Left kidney (tissue), 1 donor: ENCODE measurements at regions not wholly inside any gene's neighbourhood (a gene's known extent, or its start where the extent isn't known, plus 50 kb on each side); places are given as distances from the start of the nearest gene placed in this dataset.

Experiments
- DNase-seq: peaks from one replicate; pipeline ENCODE4 v3.0.0-alpha.2; 2013

DNA sequence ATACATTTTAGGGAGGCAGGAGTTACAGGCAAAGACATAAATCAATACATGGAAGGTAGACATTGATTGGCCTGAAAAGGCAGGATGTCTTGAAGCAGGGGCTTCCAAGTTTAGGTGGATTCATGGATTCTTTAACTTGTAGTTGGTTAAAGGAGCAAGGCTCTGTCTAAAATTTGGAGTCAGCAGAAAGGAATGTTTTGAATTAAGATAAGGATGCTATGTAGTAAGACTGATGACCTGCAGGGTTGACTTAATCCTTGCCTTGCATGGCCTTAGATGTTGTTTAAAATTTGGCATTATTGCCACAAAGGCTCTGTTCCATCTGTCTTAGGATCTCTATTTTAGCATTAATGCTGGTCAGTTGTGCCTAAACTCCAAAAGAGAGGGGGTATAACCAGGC, 171.3 kb downstream of the C5orf15 start:
- DNase-seq: no peak

DNA sequence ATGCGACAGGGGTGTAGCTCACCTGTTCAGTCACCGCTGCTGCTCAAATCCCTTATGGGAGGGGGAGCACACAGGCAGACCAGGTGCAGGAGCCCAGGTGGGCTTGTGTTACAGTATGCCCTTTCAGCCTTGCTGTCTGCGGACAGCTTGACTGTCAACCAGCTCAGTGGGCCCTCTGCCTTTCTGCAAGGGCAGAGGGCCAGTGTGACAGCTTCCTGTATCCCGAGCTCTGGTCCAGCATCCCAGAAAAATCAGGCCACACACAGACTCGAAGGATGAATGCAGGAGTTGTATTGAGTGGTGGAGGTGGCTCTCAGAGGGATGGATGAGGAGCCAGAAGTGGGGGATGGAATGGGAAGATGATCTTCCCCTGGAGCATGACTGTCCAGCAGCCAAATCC, 172.2 kb downstream of the C5orf15 start:
- no peak for DNase-seq

DNA sequence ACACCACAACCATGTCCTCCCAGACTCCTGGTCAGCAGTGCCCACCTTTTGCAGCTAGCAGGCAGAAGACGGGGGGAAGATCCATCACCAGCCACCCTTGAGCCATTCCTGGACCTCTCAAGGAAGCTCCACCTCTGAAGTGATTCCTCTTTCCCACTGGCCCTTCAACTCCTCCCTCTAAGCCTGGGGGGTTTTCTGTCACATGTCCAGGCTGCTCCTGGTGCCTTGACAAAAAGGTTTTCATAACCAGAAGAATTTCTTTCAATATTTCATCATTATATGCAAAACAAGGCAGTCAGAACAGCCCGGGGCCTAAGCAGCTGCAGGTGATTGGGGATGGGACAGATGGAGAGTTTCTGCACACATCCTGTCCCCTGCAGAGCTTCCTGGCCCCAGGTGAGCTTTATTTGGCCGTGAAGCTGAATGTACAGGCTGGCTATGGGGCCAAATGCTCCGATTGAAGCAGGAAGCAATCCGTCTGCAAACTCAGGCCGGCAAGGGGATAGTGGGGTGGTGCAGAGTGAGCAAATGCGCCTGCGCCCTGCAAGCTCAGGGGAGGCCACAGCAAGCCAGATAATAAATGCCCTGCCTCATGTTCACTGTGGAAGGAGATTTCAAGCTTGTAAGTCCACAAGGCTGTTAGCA, 173.5 kb downstream of the C5orf15 start:
- DNase-seq: no peak

DNA sequence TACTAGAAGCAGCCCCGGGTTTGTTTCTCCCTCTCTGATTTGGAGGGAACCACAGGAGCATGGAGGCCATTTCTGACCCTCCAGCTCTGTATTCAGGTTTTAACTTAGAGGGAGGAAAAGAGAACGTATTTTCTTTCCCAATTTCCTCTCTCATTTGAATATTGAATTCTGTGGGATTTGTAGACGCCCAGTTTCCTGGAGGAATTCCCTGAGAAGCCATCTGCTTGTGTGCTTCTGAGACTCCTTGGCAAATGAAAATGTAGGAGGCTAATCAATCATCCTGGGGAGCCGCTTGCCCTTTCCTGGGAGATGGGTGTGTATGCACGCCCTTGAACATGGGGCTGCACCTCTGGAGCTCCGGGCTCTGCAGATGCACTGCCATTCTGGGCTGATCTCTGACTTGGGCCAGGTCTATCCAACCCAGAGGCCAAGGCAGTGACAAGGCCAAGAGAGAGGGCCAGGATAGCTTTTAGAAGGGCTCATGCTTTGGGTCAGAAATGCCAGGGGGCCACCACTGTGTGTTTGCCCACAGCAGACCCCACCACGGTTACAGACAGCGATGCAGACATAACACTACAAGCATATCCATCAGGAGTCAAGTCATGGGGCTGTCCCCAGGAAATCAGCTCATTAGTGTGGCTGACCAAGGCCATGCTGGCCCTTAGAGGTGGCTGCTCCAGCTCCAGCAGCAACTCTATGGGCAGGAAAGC, 174.5 kb downstream of the C5orf15 start:
- DNase-seq: no peak

DNA sequence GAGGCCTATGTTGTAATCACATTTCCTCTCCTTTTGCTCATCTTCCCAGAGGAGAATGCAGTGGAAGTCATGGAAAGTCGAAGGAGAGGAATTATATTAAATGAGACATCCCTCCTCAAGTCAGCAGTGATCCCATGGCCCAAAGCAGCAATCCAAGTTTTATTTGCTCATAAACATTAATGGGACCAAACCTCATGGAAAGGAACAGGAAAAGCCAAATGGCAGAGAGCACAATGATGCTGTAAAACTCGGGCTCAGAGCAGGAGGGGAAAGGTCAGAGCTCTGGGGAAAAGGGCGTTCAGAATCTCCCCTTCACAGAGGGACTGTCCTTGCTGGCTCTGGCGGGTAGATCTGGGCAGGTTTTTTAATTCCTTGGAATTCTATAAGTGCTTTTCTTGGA, 175.8 kb downstream of the C5orf15 start:
- no peak for DNase-seq

DNA sequence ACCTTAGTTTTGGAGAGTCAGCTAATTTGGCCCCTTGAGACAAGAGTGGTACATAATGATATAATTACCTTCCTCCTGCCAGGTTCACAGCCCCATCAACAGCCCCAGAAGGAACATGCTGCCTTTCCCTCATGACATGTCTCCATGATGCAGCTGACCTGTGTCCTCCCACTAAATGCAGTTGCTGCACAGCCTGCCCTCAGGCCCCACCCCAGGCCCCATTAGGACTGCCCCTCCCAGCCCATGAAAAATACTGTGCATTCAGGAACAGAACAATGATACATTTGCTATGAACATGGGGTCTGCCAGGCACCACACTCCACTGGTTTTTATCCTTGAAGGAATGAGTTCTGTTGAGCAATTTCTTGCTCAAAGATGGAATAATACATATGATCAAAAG, 176.4 kb downstream of the C5orf15 start:
- no peak for DNase-seq

DNA sequence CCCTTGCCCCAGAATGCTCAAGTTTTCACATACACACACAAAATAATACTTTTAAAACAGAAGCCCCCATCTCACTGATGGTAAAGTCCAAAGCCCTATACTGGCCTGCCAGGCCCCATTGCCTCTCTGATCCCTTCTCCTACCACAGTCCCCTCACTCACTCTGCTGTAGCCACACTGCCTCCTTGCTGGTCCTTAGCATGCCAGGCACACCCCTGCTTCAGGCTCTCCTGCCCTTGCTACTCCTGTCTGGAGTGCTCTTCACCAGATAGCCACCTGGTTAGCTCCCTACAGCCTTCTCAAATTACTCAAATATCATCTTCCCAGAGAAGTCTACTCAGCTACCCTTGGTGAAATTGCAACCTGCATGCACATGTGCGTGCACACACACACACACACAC, 177.5 kb downstream of the C5orf15 start:
- no peak for DNase-seq

DNA sequence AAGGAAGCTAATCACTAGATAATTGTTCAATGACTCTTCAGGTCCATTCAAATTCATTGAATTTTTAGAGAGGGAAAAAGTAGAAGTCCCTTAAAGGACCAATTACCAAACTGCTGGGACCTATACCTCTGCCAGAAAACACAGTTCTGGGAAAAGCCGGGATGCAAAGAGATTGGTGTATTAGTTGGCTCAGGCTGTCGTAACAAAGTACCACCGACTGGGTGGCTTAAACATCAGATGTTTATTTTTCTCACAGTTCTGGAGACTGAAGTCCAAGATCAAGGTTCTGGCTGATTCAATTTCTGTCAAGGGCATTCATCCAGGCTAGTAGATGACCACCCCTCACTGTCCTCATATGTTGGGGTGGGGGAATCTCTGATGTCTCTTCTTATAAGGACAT, 177.1 kb upstream of the FSTL4 start:
- no peak for DNase-seq

DNA sequence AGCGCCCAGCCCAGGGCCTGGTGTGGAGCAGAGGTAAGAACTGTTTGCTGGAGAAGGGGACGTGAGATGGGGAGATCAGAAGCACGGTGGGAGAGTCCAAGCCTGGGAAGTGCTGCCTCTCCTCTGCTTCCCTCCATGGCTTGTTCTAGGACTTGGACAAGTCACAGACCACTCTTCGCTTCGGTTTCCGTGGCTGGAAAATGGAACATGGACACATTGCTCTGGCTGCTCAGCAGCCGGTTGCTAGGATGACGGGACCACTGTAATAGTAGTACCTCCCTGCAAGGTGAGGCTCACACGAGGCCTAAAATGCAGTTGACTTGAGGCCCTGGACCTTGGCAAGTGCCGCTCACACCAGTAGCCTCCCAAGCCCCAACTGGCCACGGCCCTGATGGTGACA, 175.8 kb upstream of the FSTL4 start:
- no peak for DNase-seq

DNA sequence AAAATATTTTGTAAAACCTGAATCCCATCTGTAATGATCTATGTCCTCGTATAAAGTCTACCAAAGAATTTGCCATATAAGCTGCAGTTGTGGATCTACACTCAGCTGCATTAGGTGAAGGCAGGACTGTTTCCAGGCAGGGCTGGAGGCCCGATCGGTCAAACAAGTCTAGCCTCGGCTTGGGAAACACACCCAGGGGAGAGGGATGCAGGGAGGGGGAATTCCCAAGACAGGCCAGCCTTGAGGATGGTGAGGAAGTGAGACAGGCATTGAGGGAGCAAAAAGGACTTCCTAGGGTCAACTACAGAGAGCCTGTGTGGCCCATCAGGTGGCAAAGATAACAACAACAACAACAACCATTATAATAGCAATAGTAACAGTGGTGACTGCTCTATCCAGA, 174.1 kb upstream of the FSTL4 start:
- no peak for DNase-seq

DNA sequence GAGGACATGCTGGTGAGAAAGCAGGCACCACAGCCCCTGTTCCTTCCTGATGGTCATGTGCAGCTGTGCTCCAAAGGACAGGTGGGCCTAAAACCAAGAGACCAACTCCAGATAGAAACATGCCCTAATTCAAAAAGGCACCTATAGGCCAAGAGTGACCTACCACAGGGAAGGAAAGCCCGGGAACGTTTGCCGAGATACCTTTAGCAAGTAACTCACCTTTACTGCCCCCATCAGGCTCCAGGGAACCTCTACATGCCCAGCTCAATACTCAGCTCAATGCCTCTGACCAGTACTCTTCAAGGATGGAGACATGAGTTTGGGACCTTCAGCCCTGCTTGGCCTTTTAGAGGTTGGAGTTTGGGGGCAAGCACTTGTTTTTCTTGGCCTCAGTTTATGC, 172.8 kb upstream of the FSTL4 start:
- no peak for DNase-seq

DNA sequence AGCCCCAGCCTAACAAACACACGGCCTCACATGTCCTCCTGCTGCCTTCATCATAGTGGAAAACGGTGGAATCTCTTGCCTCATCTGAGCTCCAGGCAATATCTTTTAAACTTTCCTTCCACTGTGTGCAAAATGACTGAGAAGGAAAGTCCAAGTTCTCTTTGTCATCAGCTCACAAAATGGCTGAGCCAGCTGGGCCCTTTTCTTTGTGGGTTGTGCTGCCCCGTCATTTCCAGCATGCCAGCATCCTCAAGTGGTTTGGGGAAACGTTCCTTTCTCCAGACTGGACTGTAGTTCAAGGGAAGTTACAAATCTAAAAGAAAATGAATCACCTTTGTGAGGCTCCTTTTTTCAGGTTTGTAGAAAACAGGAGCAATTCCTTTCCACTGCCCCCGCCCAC, 171.1 kb upstream of the FSTL4 start:
- DNase-seq: no peak

DNA sequence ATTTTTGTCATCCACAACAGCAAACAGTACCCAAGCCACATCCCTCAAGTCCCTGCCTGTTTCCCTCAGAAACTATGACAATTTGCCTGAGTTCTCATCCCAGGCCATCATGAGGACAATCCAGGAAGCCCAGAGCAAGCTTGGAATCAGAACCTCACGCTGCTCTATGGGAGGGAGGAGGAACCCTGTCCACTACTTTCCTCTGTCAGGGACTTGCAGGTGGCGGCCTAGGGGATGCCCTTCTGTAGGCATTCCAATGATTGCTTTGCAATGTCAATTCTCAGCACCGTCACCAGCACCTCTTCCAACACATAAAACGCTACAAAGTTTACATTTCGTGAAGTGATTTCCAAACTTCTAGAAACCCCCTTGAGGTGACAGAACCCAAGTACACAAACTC, 170.4 kb upstream of the FSTL4 start:
- DNase-seq: no peak

DNA sequence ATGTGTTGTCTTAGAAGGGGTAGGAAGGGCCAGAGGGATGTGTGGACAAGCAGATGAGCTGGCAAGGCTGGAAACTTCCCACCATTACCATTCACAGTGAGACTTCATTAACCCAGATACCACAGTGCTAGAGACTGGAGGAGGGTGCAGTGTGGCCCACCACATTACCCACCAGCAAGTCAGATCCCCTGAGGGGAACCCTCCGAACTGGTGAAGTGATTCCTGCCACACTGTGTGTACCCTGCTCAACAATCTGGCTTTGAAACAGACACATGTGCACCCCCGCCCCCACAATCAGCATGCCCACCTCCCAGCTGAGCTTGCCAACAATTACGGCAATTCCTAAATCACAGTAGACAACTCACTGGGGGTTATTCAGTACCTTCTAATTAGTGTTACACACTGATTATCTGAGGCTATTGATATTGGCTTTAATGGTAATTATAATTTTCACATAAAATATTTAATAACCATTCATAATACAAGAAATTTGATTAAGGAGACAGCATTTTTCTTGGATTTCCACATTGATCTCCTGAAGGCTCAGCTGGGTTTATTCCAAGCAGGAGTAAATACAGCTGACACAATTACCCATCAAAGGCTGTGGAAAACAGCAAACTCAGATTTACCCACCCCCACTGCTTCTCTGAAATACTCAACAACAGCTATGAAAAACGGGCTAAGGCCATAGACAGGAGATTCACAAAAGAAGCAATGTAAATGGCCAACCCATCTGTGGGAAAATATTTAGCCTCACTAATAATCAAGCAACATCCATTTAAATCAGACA, 169.3 kb upstream of the FSTL4 start:
- no peak for DNase-seq

DNA sequence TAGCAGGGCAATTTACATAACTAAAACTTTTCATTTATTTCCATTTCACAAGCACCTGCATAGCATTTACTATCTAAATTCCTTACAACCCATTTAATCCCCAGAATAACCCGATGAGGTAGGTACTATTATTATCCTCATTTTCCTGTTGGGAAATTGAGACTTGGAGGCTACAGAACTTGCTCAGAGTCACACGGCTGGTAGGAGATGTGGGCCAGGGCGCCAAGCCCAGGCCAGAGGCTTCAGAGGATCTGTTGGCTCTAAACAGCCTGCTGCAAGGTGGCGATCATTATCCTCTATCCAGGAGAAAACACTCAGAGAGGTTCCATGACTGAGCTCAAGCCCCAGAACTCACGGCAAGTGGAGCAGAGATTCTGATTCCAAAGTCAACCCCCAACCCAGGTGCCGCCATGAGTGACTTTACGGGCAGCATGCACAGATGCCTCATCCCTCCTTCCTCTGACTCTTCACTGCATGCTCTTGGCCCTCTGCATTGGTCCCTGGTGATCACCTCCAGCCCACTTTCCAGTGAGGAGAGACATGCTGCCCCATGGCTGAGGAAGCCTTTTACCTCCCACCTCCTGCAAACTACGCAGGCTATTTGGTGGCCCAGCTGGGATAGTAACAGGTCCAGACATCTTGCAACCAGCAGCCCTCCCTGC, 168.4 kb upstream of the FSTL4 start:
- DNase-seq: no peak

DNA sequence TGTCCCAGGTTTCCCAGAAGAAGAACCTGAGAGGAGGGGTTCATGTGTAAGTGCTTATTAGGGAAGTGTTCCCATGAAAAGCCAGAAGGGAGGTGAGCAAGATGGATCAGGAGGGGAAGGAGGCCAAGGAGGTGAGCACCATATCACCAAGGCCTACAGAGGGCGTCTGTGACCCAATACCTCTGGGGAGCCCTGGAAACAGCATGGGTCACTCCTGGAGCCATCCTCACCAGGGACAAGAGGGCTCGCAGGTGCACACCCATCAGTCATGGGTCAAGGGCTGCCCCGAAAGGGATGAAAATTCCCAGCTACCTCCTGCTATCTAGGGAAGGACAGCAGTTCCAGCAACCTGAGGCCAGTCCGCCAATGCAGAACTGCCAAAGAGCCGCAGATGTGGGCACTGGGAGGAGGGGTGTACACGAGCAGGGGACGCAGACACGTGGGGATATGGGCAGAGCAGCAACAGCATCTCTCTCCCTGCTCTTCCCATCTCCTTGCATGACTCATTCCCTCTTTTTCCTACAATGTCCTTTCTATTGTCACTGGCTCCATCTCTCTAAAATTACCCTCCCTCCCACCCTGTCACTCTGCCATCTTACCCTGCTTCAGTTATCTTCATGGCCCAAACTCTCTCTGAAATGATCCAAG, 167.6 kb upstream of the FSTL4 start:
- no peak for DNase-seq

DNA sequence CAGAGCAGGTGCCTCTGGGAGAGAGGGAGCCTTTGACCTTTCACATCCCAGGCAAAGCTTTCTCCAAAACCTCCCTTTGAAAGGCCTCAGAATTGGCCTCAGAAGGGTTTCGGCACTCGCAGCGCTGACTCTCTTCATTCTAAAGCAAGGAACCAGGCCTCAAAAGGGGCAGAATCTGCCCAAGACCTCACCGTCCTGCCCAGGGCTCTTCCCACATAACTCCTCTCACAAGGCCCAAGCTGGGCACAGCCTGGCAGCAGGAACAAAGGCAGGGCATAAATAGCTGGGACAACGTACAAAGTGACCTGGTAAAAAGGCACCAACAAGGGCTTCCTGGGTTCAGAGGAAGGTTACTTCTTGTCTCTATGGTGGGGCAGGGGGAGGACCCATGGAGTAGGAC, 166.3 kb upstream of the FSTL4 start:
- DNase-seq: no peak

DNA sequence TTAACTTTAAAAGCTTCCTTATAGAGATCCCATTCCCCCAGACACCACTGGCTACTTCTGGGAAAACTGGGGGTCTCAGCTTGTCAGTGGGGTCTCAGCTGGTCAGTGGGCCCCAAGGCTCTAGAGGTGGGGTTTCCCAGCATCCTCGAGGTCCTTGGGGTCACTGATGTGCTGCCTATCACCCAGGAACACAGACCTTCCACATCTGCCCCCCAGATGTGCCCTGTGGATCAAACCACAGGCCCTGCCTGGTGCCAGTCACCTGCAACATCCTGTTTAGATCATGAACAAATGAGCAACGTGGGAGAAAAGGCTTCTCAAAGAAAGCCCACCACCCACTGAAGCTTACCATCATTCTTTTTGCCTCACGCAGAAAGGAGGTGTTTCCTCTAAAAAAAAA, 165.6 kb upstream of the FSTL4 start:
- DNase-seq: no peak

DNA sequence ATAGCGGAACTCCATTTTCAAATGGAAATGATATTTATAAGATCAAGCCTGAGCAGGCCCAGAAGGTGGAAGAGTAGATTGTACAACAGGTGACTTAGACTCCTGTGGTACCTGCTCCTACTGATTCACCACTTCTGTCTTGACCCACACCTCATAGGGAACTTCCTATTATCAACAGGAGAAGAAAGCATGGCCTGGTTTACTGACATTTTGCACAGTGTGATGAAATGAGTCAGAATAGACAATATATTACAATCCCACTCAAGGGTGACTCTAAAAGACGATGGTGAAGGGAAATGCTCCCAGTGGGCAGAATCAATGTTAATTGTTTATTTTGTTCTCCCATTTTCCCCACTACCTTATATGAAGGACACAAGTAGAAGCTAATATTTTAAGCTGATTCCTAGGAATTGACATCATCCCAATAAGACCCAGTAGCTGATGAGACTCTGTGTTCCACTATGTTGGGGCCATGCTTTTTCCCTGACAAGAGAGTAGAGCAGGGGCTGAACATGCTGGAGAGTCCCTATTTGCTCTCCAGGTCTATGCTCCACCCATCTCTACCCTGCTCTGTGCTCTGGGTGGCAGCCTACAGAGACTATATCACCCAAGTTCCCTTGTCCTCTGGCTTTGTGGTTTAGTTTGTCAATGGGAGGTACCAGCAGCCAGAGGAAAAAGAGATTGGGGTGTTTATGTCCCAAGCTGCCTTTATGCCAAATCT, 163.4 kb upstream of the FSTL4 start:
- DNase-seq: no peak

DNA sequence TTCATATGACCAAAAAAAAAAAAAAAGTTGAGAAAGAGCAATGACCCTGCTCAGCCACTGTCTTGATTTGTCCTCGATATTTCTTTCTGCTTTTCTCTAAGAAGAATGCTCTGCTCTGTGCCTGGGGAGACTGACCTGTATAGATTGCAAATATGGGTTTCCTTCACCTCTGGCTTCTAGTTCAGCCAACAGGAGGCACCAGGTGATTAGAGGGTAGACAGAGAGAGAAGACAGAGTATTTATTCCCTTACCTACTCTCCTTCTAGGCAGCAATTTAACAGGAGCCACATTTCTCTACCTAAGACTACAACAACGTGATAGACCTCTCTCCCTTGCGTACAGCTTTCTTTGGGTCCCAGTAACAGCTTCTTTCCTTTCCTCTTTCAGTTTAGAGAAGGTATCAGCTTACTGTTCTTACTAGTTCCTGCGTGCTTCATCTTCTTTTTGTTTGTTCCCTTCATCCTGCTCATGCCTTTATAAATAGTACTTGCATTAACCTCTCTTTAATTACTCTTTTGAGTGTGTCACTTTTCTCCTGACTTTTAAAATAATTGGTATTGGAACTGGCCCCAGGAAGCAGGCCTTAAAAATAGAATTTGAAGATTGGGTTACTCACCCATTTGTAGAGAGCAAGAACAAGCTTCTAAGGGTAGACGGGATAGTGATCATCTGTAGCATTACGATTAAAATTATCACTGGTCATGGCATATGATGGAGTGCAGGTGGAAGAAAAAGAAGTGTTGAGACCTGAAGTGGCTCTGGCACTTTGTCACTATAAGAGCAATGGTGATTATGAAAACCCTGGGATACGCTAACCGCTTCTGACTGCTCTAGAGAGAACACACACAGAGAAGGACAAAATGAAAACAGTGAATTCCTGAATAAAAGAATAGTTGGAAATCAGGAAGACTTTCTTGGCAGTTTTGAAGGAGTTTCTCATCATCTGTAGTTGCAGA, 161.2 kb upstream of the FSTL4 start:
- no peak for DNase-seq

DNA sequence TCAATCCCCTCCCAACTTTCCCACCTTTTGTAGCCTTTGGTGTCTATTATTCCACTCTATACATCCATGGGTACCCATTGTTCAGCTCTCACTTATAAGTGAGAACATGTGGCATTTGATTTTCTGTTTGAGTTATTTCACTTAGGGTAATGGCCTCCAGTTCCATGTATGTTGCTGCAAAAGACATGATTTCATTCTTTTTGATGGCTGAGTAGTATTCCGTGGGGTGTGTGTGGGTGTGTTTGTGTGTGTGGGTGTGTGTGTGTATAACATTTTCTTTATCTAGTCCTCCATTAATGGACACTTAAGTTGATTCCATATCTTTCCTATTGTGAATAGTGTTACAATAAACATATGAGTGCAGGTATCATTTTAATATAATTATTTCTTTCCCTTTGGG, 157.5 kb upstream of the FSTL4 start:
- DNase-seq: no peak
